ENCODE measurements at regions not wholly inside any gene's neighbourhood (a gene's known extent, or its start where the extent isn't known, plus 50 kb on each side); places are given as distances from the start of the nearest gene placed in this dataset.

DNA sequence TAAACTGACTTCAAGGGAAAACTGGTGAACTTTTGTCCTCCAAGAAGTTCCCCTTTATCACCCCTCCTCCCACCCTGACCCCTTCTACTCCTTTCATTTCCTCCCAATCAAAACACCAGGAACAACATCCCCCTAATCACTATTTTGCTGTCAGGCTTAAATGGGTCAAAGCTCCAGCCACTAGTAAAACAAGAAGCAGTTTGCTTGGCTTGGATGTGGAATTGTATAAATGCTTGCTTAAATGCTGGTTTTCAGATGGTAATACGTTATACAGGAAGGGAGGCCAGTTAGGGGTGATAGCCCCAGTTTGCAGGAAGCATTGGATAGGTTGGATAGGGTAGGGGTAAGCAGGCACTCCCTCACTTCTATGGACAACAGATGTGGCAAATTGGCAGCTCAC is 473.6 kb downstream of the AGTPBP1 start:
- no peak for ATAC-seq
- Histone ChIP-seq H3K4me3 (ENCODE audit: low read depth in 2 of 2, low read length in 2 of 2) (no peak overlapping the region), H3K27ac (ENCODE audit: low read length) (no peak overlapping the region), H3K27me3 (ENCODE audit: control insufficient read depth, insufficient read depth, low read length) (no peaks in the 10 kb centered on the region), H3K9me3 (ENCODE audit: control insufficient read depth, insufficient read depth, low read depth, low read length) (no peaks in the 10 kb centered on the region), H3K36me3 (ENCODE audit: control insufficient read depth, insufficient read depth, low read length) (no peaks in the 10 kb centered on the region), H3K4me1 (ENCODE audit: control insufficient read depth, insufficient read depth, low read length) (no peaks in the 10 kb centered on the region)
- BruUV-seq (replicated peaks), result no TSS peak
- TF ChIP-seq, protein P1, sequence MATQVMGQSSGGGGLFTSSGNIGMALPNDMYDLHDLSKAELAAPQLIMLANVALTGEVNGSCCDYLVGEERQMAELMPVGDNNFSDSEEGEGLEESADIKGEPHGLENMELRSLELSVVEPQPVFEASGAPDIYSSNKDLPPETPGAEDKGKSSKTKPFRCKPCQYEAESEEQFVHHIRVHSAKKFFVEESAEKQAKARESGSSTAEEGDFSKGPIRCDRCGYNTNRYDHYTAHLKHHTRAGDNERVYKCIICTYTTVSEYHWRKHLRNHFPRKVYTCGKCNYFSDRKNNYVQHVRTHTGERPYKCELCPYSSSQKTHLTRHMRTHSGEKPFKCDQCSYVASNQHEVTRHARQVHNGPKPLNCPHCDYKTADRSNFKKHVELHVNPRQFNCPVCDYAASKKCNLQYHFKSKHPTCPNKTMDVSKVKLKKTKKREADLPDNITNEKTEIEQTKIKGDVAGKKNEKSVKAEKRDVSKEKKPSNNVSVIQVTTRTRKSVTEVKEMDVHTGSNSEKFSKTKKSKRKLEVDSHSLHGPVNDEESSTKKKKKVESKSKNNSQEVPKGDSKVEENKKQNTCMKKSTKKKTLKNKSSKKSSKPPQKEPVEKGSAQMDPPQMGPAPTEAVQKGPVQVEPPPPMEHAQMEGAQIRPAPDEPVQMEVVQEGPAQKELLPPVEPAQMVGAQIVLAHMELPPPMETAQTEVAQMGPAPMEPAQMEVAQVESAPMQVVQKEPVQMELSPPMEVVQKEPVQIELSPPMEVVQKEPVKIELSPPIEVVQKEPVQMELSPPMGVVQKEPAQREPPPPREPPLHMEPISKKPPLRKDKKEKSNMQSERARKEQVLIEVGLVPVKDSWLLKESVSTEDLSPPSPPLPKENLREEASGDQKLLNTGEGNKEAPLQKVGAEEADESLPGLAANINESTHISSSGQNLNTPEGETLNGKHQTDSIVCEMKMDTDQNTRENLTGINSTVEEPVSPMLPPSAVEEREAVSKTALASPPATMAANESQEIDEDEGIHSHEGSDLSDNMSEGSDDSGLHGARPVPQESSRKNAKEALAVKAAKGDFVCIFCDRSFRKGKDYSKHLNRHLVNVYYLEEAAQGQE (IDR thresholded peaks at IDR 0.05; ENCODE audit: insufficient read depth in 1 of 2, low read depth in 2 of 2, low read length in 1 of 2), result no peak
- TF ChIP-seq SIN3A (IDR thresholded peaks at IDR 0.05; ENCODE audit: borderline replicate concordance, insufficient read depth, low read depth, low read length) (no peak), POLR2AphosphoS5 (IDR thresholded peaks at IDR 0.05; ENCODE audit: low read depth, low read length) (no peak), TCF7L2 (IDR thresholded peaks at IDR 0.05; ENCODE audit: low read depth, low read length) (no peak)
- TF ChIP-seq, protein P2, sequence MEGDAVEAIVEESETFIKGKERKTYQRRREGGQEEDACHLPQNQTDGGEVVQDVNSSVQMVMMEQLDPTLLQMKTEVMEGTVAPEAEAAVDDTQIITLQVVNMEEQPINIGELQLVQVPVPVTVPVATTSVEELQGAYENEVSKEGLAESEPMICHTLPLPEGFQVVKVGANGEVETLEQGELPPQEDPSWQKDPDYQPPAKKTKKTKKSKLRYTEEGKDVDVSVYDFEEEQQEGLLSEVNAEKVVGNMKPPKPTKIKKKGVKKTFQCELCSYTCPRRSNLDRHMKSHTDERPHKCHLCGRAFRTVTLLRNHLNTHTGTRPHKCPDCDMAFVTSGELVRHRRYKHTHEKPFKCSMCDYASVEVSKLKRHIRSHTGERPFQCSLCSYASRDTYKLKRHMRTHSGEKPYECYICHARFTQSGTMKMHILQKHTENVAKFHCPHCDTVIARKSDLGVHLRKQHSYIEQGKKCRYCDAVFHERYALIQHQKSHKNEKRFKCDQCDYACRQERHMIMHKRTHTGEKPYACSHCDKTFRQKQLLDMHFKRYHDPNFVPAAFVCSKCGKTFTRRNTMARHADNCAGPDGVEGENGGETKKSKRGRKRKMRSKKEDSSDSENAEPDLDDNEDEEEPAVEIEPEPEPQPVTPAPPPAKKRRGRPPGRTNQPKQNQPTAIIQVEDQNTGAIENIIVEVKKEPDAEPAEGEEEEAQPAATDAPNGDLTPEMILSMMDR (IDR thresholded peaks at IDR 0.05), result no peak
- in situ Hi-C loops (cut with HindIII; ENCODE audit: low pct_unique_long_range_greater_than_20kb, low sequenced_read_pairs), result no loop called here
- DNase-seq (ENCODE audit: low read depth, low spot score), result no peak
- intact Hi-C loops (cut with micrococcal nuclease; ENCODE audit: unreplicated experiment), result no loop called here
- CTCF ChIA-PET, result no interaction called here
- POLR2A ChIA-PET, result no interaction called here

DNA sequence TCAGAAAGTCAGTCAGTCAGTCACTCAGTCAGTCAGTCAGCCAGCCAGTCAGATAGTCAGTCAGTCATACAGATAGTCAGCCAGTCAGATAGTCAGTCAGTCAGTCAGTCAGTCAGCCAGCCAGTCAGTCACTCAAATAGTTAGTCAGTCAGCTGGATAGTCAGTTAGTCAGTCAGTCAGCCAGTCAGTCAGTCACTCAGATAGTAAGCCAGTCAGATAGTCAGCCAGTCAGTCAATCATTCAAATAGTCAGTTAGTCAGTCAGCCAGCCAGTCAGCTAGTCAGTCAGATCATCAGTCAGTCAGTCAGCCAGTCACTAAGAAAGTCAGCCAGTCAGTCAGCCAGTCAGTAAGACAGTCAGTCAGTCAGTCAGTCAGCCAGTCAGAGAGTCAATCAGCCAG is 477.1 kb downstream of the AGTPBP1 start:
- in situ Hi-C loops (cut with HindIII; ENCODE audit: low pct_unique_long_range_greater_than_20kb, low sequenced_read_pairs), result no loop called here
- Histone ChIP-seq H3K36me3 (ENCODE audit: control insufficient read depth, insufficient read depth, low read length) (no peaks in the 10 kb centered on the region), H3K4me3 (ENCODE audit: low read depth in 2 of 2, low read length in 2 of 2) (no peak overlapping the region), H3K4me1 (ENCODE audit: control insufficient read depth, insufficient read depth, low read length) (no peaks in the 10 kb centered on the region), H3K9me3 (ENCODE audit: control insufficient read depth, insufficient read depth, low read depth, low read length) (no peaks in the 10 kb centered on the region), H3K27me3 (ENCODE audit: control insufficient read depth, insufficient read depth, low read length) (no peaks in the 10 kb centered on the region), H3K27ac (ENCODE audit: low read length) (no peak overlapping the region)
- BruUV-seq (replicated peaks), result no TSS peak
- TF ChIP-seq, protein P1 (IDR thresholded peaks at IDR 0.05; ENCODE audit: insufficient read depth in 1 of 2, low read depth in 2 of 2, low read length in 1 of 2), result no peak
- no peak for TF ChIP-seq TCF7L2 (IDR thresholded peaks at IDR 0.05; ENCODE audit: low read depth, low read length)
- TF ChIP-seq POLR2AphosphoS5 (IDR thresholded peaks at IDR 0.05; ENCODE audit: low read depth, low read length), result no peak
- TF ChIP-seq, protein P2 (IDR thresholded peaks at IDR 0.05), result no peak
- TF ChIP-seq SIN3A (IDR thresholded peaks at IDR 0.05; ENCODE audit: borderline replicate concordance, insufficient read depth, low read depth, low read length), result no peak
- POLR2A ChIA-PET, result no interaction called here
- intact Hi-C loops (cut with micrococcal nuclease; ENCODE audit: unreplicated experiment), result no loop called here
- ATAC-seq, result no peak
- no peak for DNase-seq (ENCODE audit: low read depth, low spot score)
- CTCF ChIA-PET, result no interaction called here
